Ovary (tissue), 3 donors: ENCODE measurements at regions not wholly inside any gene's neighbourhood (a gene's known extent, or its start where the extent isn't known, plus 50 kb on each side); places are given as distances from the start of the nearest gene placed in this dataset.

Source experiments
- CTCF ChIP-seq, 3 donors: fragments of 450-650 bp in 2 of 3; fragments of 200-600 bp in 1 of 3; IDR thresholded peaks; one replicate each; pipeline versions ENCODE4 v1.5.1 to v1.8.0; 2016 to 2022; ENCODE audit warnings: antibody characterized with exemption in 3 of 3, mild to moderate bottlenecking in 1 of 3
- EP300 ChIP-seq: sonication (generic); formaldehyde crosslinking; IDR thresholded peaks from one replicate; pipeline ENCODE4 v1.6.1; 2017; ENCODE audit warnings: antibody characterized with exemption
- POLR2A ChIP-seq: fragments of 450-650 bp; IDR thresholded peaks from one replicate; pipeline ENCODE4 v1.6.1; 2017; ENCODE audit warnings: antibody characterized with exemption, mild to moderate bottlenecking, moderate library complexity
- donor health status: DM: no; HTN: no; CAD: no.

GRCh38 chr12:83476006-83476405, 789.3 kb downstream of the TMTC2 start:
- TF ChIP-seq EP300, result no peak
- TF ChIP-seq POLR2A, result no peak
- no peak for TF ChIP-seq CTCF (IDR thresholded peaks at IDR 0.05)
